Fibroblast of mammary gland (primary cell): ENCODE measurements at regions not wholly inside any gene's neighbourhood (a gene's known extent, or its start where the extent isn't known, plus 50 kb on each side); places are given as distances from the start of the nearest gene placed in this dataset.

Source experiments
- DNase-seq: peaks from one replicate; pipeline ENCODE4 v3.0.0-alpha.2; 2010; ENCODE audit warnings: low read depth
- H3K4me3 ChIP-seq: 2 replicates; pipeline ENCODE4 v1.5.1; 2011; ENCODE audit warnings: low read depth, mild to moderate bottlenecking, low read length, moderate library complexity; ENCODE audit not compliant: control insufficient read depth
- TF ChIP-seq, protein P1 (sequence below): conservative IDR thresholded peaks from 2 replicates; pipeline ENCODE4 v1.5.1; 2011; ENCODE audit warnings: low read depth, low read length, inconsistent platforms; ENCODE audit not compliant: control insufficient read depth, insufficient read depth

DNA sequence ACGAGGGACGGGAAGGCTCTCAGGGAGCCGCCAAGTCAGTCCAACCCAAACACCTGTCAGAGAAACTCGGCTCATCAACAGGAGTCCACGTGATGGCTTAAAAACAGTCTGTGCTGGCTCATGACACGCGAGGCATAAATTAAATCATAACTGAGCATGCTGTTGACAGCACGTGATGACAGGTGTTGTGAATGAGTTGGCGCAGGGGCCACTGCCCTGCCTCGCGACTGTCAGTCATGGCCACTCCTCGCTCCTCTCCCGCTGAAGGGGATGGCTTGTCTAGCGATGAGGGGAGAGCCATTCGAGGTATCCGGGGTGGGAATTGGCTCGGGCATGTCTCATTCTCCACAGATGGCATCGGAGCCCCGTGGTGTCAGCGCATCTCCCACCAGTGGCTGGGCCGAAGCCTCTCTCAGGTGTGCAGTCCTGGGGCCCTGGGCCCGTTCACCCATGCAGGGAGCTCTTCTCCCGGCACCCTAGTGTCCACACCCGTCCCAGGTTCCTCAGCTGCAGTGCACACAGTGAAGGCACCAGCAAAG, 313.3 kb downstream of the BMP7 start:
- DNase-seq: no peak
- H3K4me3 ChIP-seq: no peak overlapping the region
- TF ChIP-seq, protein P1, sequence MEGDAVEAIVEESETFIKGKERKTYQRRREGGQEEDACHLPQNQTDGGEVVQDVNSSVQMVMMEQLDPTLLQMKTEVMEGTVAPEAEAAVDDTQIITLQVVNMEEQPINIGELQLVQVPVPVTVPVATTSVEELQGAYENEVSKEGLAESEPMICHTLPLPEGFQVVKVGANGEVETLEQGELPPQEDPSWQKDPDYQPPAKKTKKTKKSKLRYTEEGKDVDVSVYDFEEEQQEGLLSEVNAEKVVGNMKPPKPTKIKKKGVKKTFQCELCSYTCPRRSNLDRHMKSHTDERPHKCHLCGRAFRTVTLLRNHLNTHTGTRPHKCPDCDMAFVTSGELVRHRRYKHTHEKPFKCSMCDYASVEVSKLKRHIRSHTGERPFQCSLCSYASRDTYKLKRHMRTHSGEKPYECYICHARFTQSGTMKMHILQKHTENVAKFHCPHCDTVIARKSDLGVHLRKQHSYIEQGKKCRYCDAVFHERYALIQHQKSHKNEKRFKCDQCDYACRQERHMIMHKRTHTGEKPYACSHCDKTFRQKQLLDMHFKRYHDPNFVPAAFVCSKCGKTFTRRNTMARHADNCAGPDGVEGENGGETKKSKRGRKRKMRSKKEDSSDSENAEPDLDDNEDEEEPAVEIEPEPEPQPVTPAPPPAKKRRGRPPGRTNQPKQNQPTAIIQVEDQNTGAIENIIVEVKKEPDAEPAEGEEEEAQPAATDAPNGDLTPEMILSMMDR: no peak

DNA sequence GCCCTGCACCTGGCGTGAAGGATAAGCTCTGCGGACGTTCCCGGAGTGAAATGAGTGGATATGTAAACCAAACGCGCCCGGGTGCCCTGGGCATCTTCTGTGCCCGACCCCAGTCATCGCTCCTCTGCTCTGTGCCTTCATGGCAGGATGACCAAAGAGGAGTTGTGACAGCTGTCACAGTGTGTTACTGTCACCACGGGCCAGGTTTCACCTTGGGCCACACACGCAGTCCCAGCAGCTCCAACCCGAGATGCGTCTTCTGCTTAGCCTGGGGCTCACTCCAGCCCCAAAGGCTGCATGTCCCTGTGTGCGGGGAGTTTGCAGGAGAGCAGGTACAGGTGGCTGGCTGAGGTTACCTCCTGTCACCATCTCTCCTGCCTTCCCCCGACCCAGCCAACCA, 311.6 kb downstream of the BMP7 start:
- no peak for DNase-seq
- TF ChIP-seq, protein P1: no peak
- no peak overlapping the region for H3K4me3 ChIP-seq

DNA sequence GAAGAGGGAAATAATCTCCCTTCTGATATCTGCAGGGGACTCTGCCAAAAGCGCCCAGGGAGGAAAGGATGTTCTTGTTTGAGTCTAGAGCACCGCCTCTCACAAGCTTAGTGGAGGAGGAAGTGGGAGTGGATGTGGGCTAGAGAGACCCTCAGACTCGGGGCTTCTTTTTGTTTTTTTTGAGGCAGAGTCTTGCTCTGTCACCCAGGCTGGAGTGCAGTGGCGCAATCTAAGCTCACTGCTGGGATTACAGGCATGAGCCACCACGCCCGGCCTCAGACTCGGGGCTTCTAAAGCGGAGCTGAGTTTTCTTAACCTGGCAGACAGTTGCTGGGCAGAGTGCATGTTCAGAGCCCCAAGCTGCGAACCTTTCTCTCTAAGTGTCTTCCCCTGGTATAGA, 310.8 kb downstream of the BMP7 start:
- no peak overlapping the region for H3K4me3 ChIP-seq
- TF ChIP-seq, protein P1: no peak
- DNase-seq: no peak

DNA sequence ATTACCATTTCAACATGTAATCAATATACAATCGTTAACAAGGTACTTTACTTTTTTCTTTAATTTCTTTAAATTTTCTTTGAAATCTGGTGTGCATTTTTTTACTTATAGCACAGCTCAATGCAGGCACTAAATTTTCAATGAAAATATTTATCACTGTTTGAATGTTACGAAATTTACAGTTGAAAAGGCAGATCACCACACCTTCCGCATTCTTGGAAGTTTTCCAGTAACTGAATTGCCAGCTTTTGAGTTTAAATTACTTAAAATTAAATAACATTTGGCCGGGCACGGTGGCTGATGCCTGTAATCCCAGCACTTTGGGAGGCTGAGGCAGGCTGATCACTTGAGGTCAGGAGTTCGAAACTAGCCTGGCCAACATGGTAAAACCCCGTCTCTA, 309.9 kb downstream of the BMP7 start:
- H3K4me3 ChIP-seq: no peak overlapping the region
- TF ChIP-seq, protein P1: no peak
- no peak for DNase-seq

DNA sequence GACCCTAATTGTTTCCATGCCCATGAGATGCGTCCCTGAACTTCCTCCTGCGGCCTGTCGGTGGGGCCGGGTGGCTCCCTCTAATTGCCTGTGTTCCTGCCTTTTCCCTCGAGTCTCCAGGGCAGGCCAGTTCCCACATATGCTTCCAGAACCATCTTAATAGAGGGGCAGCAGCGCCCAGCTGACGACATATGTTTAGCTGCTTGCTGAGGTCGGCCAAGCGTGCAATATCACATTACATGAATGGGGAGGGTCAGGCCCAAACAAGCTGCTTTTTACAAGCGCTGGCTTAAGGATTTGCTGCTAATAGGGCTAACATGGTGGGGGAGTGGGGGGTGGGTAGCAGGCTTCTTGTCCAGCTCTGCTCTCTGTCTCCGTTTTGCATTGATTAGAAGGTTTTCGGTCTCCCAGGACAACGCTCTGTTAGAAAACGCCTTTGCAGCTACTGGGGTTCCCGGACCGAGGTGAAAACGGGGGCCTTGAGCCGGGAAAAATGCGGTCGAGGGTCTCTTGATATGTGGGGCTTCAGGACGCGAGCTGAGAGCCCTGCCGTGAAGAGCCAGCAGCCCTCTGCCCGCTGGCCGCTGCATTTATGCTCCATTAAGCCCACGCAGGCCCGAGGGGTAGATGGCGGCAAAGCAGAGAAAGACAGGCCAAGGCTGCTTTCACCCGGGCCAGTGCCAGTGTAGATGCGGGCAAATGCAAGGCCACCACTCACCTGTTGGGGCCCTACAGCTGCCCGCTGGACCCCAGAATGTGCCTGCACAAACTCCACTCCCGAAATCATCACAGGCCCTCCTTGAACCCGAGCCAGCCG, 308.5 kb downstream of the BMP7 start:
- TF ChIP-seq, protein P1: no peak
- DNase-seq: no peak
- no peak overlapping the region for H3K4me3 ChIP-seq

DNA sequence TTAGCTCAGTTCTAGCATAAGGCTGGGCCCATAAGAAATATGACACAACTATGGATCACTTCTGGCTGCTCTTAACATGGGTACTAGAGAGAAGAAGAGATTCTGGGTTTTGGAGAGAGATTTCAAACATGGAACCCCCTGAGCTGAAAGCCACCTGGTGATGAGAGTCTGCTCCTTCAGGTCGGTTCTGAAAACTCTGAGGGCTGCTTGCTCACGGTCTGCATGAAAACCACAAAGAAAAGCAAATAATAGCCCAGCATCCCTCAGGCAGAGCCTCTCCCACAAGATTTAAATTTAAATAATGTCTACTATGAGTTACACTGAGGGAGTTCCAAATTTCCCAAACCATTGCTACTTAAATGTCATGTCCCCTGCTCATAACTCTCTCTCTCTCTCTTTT, 301.5 kb downstream of the BMP7 start:
- DNase-seq: no peak
- TF ChIP-seq, protein P1: no peak
- H3K4me3 ChIP-seq: no peak overlapping the region

DNA sequence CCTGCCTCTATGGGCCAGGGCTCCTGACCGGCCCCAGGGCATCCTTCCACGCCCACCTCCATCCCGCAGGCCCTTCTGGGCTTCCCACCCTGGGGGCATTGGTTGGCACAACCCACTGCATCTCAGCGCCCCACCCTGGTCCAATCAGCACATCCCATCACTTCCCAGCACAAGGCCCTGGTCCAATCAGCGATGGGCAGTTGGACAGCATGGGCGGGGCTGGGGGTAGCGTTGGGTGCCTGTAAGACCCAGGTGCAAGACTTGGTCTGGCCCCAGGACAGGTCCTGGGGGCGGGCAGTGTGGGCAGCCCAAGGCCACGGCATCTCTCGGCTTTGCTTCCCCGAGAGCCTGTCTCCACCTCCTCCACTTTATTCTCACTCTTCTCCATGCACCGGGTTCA, 298.5 kb downstream of the BMP7 start:
- DNase-seq: no peak
- TF ChIP-seq, protein P1: no peak
- no peak overlapping the region for H3K4me3 ChIP-seq
